GM06990 (cell line): ENCODE measurements at regions not wholly inside any gene's neighbourhood (a gene's known extent, or its start where the extent isn't known, plus 50 kb on each side); places are given as distances from the start of the nearest gene placed in this dataset.

Experiments
- DNase-seq: peaks from one replicate; pipeline ENCODE4 v3.0.0-alpha.2; 2011; ENCODE audit not compliant: insufficient read length; ENCODE audit errors: extremely low read depth
- H3K27me3 ChIP-seq: replicated peaks from 2 replicates; pipeline ENCODE4 v1.6.0; 2011; ENCODE audit warnings: low read length; ENCODE audit not compliant: control insufficient read depth, insufficient read depth
- H3K36me3 ChIP-seq: 2 replicates; pipeline ENCODE4 v1.5.1; 2011; ENCODE audit warnings: low read length; ENCODE audit not compliant: control insufficient read depth, insufficient read depth
- H3K4me3 ChIP-seq: replicated peaks from 2 replicates; pipeline ENCODE4 v1.5.1; 2011; ENCODE audit warnings: low read depth, mild to moderate bottlenecking, control low read depth, low read length
- TF ChIP-seq, protein P1 (sequence below): IDR thresholded peaks from 2 replicates; pipeline ENCODE4 v1.5.1; 2011; ENCODE audit warnings: low read length, control low read depth, mild to moderate bottlenecking, inconsistent platforms; ENCODE audit not compliant: insufficient read depth, poor library complexity, severe bottlenecking

DNA sequence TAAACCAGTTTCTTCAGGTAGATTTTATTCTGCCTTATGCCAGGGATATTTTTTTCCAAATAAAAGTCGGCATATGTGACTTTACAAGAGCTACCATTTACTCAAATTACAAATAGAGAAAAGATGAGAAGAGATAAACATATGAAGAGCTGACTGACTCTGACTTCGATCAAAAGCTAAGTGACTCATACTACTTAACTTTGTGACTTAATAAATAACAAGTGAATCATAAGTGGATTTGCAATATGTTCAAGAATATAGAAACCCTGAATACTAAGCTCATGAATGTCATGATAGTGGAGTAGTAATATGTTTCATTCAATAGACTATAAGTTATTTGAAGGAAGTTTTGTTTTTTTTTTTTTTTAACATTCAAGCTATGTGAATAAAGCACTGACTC lies 130.5 kb upstream of the ANO3 start:
- no peaks in the 10 kb centered on the region for H3K27me3 ChIP-seq
- no peaks in the 10 kb centered on the region for H3K36me3 ChIP-seq
- TF ChIP-seq, protein P1, sequence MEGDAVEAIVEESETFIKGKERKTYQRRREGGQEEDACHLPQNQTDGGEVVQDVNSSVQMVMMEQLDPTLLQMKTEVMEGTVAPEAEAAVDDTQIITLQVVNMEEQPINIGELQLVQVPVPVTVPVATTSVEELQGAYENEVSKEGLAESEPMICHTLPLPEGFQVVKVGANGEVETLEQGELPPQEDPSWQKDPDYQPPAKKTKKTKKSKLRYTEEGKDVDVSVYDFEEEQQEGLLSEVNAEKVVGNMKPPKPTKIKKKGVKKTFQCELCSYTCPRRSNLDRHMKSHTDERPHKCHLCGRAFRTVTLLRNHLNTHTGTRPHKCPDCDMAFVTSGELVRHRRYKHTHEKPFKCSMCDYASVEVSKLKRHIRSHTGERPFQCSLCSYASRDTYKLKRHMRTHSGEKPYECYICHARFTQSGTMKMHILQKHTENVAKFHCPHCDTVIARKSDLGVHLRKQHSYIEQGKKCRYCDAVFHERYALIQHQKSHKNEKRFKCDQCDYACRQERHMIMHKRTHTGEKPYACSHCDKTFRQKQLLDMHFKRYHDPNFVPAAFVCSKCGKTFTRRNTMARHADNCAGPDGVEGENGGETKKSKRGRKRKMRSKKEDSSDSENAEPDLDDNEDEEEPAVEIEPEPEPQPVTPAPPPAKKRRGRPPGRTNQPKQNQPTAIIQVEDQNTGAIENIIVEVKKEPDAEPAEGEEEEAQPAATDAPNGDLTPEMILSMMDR: no peak
- no peak overlapping the region for H3K4me3 ChIP-seq
- DNase-seq: no peak

DNA sequence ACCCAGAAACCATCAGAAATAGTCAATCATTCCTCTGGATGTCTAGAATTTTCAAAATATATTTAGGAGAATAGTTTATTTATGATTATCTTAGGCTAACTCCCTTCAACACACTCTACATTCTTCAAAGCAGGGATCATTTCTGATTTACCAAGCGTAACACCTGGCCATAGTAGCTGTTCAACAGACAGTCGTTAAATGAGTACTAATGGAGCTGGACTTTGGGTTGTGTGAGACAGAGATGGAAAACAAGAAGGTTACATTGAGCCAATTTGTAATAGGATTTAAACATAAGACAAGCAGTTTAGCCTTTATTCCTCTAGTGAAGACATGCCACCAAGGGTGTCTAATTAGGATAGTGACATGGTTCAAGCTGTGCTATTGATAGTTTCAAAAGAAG lies 129.2 kb upstream of the ANO3 start:
- no peak for DNase-seq
- H3K36me3 ChIP-seq: no peaks in the 10 kb centered on the region
- TF ChIP-seq, protein P1: no peak
- no peaks in the 10 kb centered on the region for H3K27me3 ChIP-seq
- no peak overlapping the region for H3K4me3 ChIP-seq

GRCh38 chr11:26204101-26204500 lies 127.8 kb upstream of the ANO3 start:
- TF ChIP-seq, protein P1: no peak
- no peak for DNase-seq
- no peaks in the 10 kb centered on the region for H3K36me3 ChIP-seq
- H3K27me3 ChIP-seq: no peaks in the 10 kb centered on the region
- H3K4me3 ChIP-seq: no peak overlapping the region

GRCh38 chr11:26204839-26205238 lies 127.1 kb upstream of the ANO3 start:
- TF ChIP-seq, protein P1: no peak
- DNase-seq: no peak
- no peaks in the 10 kb centered on the region for H3K27me3 ChIP-seq
- H3K36me3 ChIP-seq: no peaks in the 10 kb centered on the region
- H3K4me3 ChIP-seq: no peak overlapping the region

- TF ChIP-seq, protein P1: no peak
- Histone ChIP-seq H3K4me3 (no peak overlapping the region), H3K27me3 (no peaks in the 10 kb centered on the region), H3K36me3 (no peaks in the 10 kb centered on the region)
- DNase-seq: no peak
These were observed 112.5 kb upstream of the ANO3 start for GRCh38 chr11:26219183-26220117.
